ENCODE measurements at regions not wholly inside any gene's neighbourhood (a gene's known extent, or its start where the extent isn't known, plus 50 kb on each side); places are given as distances from the start of the nearest gene placed in this dataset.

GRCh38 chr2:8536686-8537561 is 144.9 kb upstream of the ID2 start:
- no peak for TF ChIP-seq POLR2A (IDR thresholded peaks at IDR 0.05; ENCODE audit: low read depth, low read length)
- no peak for TF ChIP-seq POLR2AphosphoS5 (IDR thresholded peaks at IDR 0.05; ENCODE audit: low read depth, low read length)
- TF ChIP-seq TAF1 (IDR thresholded peaks at IDR 0.05; ENCODE audit: low read depth, low read length): no peak
- no peak for TF ChIP-seq POU2F2 (IDR thresholded peaks at IDR 0.05; ENCODE audit: low read depth, low read length)

Measured in GM12891 (cell line).